ENCODE measurements at regions not wholly inside any gene's neighbourhood (a gene's known extent, or its start where the extent isn't known, plus 50 kb on each side); places are given as distances from the start of the nearest gene placed in this dataset.
"Not testable (repeated sequence)": the region's sequence is repeated elsewhere in the genome, so short reads cannot be mapped to it uniquely, and the experiment has no call there.

DNA sequence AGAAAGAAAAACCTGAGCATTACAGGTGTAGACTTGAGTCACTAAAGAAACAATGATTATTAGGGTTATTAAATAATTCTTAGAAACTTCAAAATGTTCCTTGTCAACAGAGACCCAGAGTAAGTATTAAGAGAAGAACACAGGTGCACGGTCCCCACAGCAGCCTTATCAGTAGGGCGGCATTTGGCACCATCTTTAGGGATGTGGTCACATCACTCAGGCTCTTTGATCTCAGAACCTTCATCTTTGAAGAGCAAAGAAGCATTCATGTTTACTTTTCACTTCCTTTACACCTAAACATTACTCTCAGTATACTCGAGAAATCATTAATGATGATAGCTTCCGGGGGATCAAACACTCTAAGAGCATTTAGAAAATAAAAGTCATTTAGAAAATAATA lies 928.7 kb downstream of the KCNJ2 start:
- no peaks in the 10 kb centered on the region for H3K4me1 Mint-ChIP-seq (ENCODE audit: low read depth, unreplicated experiment)
- DNase-seq, result no peak
- no peak for TF ChIP-seq CTCF (IDR thresholded peaks at IDR 0.05; ENCODE audit: partially characterized antibody, unreplicated experiment)
- peaks cover 5% of the 10 kb centered on the region for H3K36me3 Mint-ChIP-seq (ENCODE audit: unreplicated experiment)
- no peak overlapping the region for H3K27ac Mint-ChIP-seq (ENCODE audit: unreplicated experiment)
- no peak overlapping the region for H3K4me3 Mint-ChIP-seq (ENCODE audit: unreplicated experiment)
- no peaks in the 10 kb centered on the region for H3K27me3 Mint-ChIP-seq (ENCODE audit: unreplicated experiment)
- no peaks in the 10 kb centered on the region for H3K9me3 Mint-ChIP-seq (ENCODE audit: unreplicated experiment)

- DNase-seq, result no peak
- Mint-ChIP-seq H3K4me3 (ENCODE audit: unreplicated experiment) (no peak overlapping the region), H3K4me1 (ENCODE audit: low read depth, unreplicated experiment) (no peaks in the 10 kb centered on the region), H3K36me3 (ENCODE audit: unreplicated experiment) (no peaks in the 10 kb centered on the region), H3K9me3 (ENCODE audit: unreplicated experiment) (no peaks in the 10 kb centered on the region), H3K27me3 (ENCODE audit: unreplicated experiment) (no peaks in the 10 kb centered on the region), H3K27ac (ENCODE audit: unreplicated experiment) (no peak overlapping the region)
- no peak for TF ChIP-seq CTCF (IDR thresholded peaks at IDR 0.05; ENCODE audit: partially characterized antibody, unreplicated experiment)
These were observed 929.8 kb downstream of the KCNJ2 start for GRCh38 chr17:71099003-71099714.

- Mint-ChIP-seq H3K36me3 (ENCODE audit: unreplicated experiment) (no peaks in the 10 kb centered on the region), H3K9me3 (ENCODE audit: unreplicated experiment) (no peaks in the 10 kb centered on the region), H3K27ac (ENCODE audit: unreplicated experiment) (no peak overlapping the region), H3K27me3 (ENCODE audit: unreplicated experiment) (no peaks in the 10 kb centered on the region), H3K4me1 (ENCODE audit: low read depth, unreplicated experiment) (no peaks in the 10 kb centered on the region), H3K4me3 (ENCODE audit: unreplicated experiment) (no peak overlapping the region)
- no peak for TF ChIP-seq CTCF (IDR thresholded peaks at IDR 0.05; ENCODE audit: partially characterized antibody, unreplicated experiment)
- no peak for DNase-seq
These were observed 933.4 kb downstream of the KCNJ2 start for GRCh38 chr17:71102777-71103176.

DNA sequence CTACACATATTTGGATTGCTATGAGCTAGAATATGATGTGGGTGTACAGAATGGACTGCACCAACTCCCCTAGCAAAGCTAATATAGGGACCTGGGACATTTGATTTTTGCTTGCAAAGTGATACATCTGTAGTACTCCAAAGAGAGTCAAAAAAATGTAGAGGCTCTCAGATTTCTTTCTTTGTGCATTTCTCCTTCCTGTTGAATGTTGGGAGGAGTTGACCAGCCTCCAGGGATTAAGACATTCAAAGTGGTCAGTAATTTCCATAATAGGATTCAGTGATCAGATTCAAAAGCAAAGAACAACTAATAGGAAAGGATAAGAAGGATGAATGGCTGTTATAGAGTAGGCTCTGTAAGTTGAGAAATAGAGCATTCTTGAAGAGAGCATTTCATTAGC lies 934.9 kb downstream of the KCNJ2 start:
- no peak for DNase-seq
- Mint-ChIP-seq H3K27ac (ENCODE audit: unreplicated experiment) (no peak overlapping the region), H3K4me3 (ENCODE audit: unreplicated experiment) (no peak overlapping the region), H3K27me3 (ENCODE audit: unreplicated experiment) (no peaks in the 10 kb centered on the region), H3K36me3 (ENCODE audit: unreplicated experiment) (no peaks in the 10 kb centered on the region), H3K9me3 (ENCODE audit: unreplicated experiment) (no peaks in the 10 kb centered on the region), H3K4me1 (ENCODE audit: low read depth, unreplicated experiment) (no peaks in the 10 kb centered on the region)
- TF ChIP-seq CTCF (IDR thresholded peaks at IDR 0.05; ENCODE audit: partially characterized antibody, unreplicated experiment), result no peak

DNA sequence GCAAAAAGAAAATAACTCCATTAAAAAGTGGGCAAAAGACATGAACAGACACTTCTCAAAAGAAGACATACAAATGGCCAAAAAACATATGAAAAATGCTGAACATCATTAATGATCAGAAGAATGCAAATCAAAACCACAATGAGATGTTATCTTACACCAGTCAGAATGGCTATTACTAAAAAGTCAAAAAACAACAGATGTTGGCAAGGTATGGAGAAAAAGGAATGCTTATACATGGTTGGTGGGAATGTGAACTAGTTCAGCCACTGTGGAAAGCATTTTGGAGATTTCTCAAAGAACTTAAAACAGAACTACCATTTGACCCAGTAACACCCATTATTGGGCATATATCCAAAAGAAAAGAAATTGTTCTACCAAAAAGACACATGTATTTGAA lies 936.7 kb downstream of the KCNJ2 start:
- not testable (repeated sequence) for DNase-seq; H3K36me3 Mint-ChIP-seq (ENCODE audit: unreplicated experiment); H3K9me3 Mint-ChIP-seq (ENCODE audit: unreplicated experiment); H3K4me3 Mint-ChIP-seq (ENCODE audit: unreplicated experiment); H3K27me3 Mint-ChIP-seq (ENCODE audit: unreplicated experiment); H3K27ac Mint-ChIP-seq (ENCODE audit: unreplicated experiment); H3K4me1 Mint-ChIP-seq (ENCODE audit: low read depth, unreplicated experiment)

All from glutamatergic neuron (in vitro differentiated cells).